GM12878 (cell line): ENCODE measurements at regions not wholly inside any gene's neighbourhood (a gene's known extent, or its start where the extent isn't known, plus 50 kb on each side); places are given as distances from the start of the nearest gene placed in this dataset.

Experiments
- ATAC-seq: fragments of 200-7000 bp; cut with Tn5 transposase; 3 replicates; pipeline ENCODE4 v1.9.1; 2020; ENCODE audit warnings: mild to moderate bottlenecking, moderate library complexity
- BruUV-seq: library from RNA; stranded (reverse); fragments of 400-500 nt; replicated peaks from 2 replicates; lab custom pipeline; 2021; lab: Mats Ljungman, UMichigan
- CTCF ChIA-PET: fragments of 300-600 bp; sonication (Branson Sonifier 250); formaldehyde crosslinking; extraction: SDS; loops from one replicate; lab custom pipeline; 2021; ENCODE audit warnings: inconsistent platforms; lab: Yijun Ruan, JAX
- POLR2A ChIA-PET: fragments of 350-600 bp; formaldehyde crosslinking; extraction: SDS; loops from one replicate; lab custom pipeline; 2021; ENCODE audit warnings: inconsistent platforms; lab: Charles Lee
- RAD21 ChIA-PET: fragments of 300-600 bp; sonication (Branson Sonifier 250); formaldehyde crosslinking; loops from one replicate; lab custom pipeline; 2023; ENCODE audit warnings: antibody characterized with exemption; ENCODE audit not compliant: unreplicated experiment; lab: Charles Lee
- SMC1A ChIA-PET: fragments of 300-600 bp; sonication (Branson Sonifier 250); formaldehyde crosslinking; loops from one replicate; lab custom pipeline; 2023; ENCODE audit not compliant: unreplicated experiment, uncharacterized antibody; lab: Charles Lee
- DNase-seq: peaks from one replicate; pipeline ENCODE4 v3.0.0-alpha.2; 2011; ENCODE audit warnings: low read depth, low spot score
- FAIRE-seq: peaks from 3 replicates; lab custom pipeline; 2011; peaks lifted over from hg19 to GRCh38; lab: Jason Lieb, UNC
- H2AFZ ChIP-seq: 2 replicates; pipeline ENCODE4 v1.6.0; 2011; ENCODE audit warnings: low read depth, low read length, control low read depth; ENCODE audit not compliant: control insufficient read depth
- H3K27ac ChIP-seq: 2 replicates; pipeline ENCODE4 v1.5.1; 2011; ENCODE audit warnings: control low read depth; ENCODE audit not compliant: control insufficient read depth, insufficient read depth
- H3K27me3 ChIP-seq, 2 experiments: replicated peaks in 1 of 2; 2 replicates each; pipeline versions ENCODE4 v1.6.0 to v1.6.1; 2011; ENCODE audit warnings: low read length in 1 of 2; ENCODE audit not compliant: control insufficient read depth in 2 of 2, insufficient read depth in 2 of 2
- H3K36me3 ChIP-seq, 2 experiments: 2 replicates each; pipeline ENCODE4 v1.5.1; 2011; ENCODE audit warnings: low read length in 1 of 2; ENCODE audit not compliant: control insufficient read depth in 2 of 2, insufficient read depth in 2 of 2
- H3K4me1 ChIP-seq: 2 replicates; pipeline ENCODE4 v1.6.1; 2011; ENCODE audit warnings: mild to moderate bottlenecking, low read length, moderate library complexity, mixed read lengths; ENCODE audit not compliant: control insufficient read depth, insufficient read depth
- H3K4me2 ChIP-seq: 2 replicates; pipeline ENCODE4 v1.6.0; 2011; ENCODE audit warnings: control low read depth; ENCODE audit not compliant: control insufficient read depth, insufficient read depth
- H3K4me3 ChIP-seq: fragments of 200-600 bp; sonication (generic); 2 replicates; pipeline ENCODE4 v1.5.1; 2016
- H3K79me2 ChIP-seq: 2 replicates; pipeline ENCODE4 v1.6.0; 2011; ENCODE audit warnings: low read length; ENCODE audit not compliant: control insufficient read depth, insufficient read depth
- H3K9ac ChIP-seq: 2 replicates; pipeline ENCODE4 v1.8.0; 2011; ENCODE audit warnings: low read length, control low read depth, mixed read lengths; ENCODE audit not compliant: control insufficient read depth, insufficient read depth
- H3K9me3 ChIP-seq: replicated peaks from 3 replicates; pipeline ENCODE4 v1.5.1; 2011; ENCODE audit warnings: mild to moderate bottlenecking, low read length; ENCODE audit not compliant: control insufficient read depth, insufficient read depth
- H4K20me1 ChIP-seq: 2 replicates; pipeline ENCODE4 v1.6.0; 2011; ENCODE audit not compliant: control insufficient read depth, insufficient read depth
- CREM ChIP-seq: IDR thresholded peaks from 2 replicates; pipeline ENCODE4 v1.6.1; 2014; ENCODE audit warnings: antibody characterized with exemption, low read depth
- E4F1 ChIP-seq: fragments of 450-650 bp; IDR thresholded peaks from 2 replicates; pipeline ENCODE4 v1.6.1; 2018; ENCODE audit warnings: borderline replicate concordance, mild to moderate bottlenecking; ENCODE audit not compliant: partially characterized antibody
- HCFC1 ChIP-seq: fragments of 150-350 bp; IDR thresholded peaks from 2 replicates; pipeline ENCODE4 v1.6.1; 2014; ENCODE audit warnings: low read length
- MLLT1 ChIP-seq: fragments of 450-650 bp; IDR thresholded peaks from 2 replicates; pipeline ENCODE4 v1.6.1; 2016; ENCODE audit warnings: mild to moderate bottlenecking
- NFYA ChIP-seq: IDR thresholded peaks from 2 replicates; pipeline ENCODE4 v1.6.1; 2011; ENCODE audit warnings: low read depth, mild to moderate bottlenecking, low read length, improper control_type of control experiment, borderline replicate concordance
- NR2C2 ChIP-seq: IDR thresholded peaks from 2 replicates; pipeline ENCODE4 v1.6.1; 2011; ENCODE audit warnings: borderline replicate concordance, low read depth; ENCODE audit not compliant: control insufficient read depth, insufficient read length
- PAX8 ChIP-seq: fragments of 450-650 bp; IDR thresholded peaks from 2 replicates; pipeline ENCODE4 v1.6.1; 2017; ENCODE audit warnings: mild to moderate bottlenecking, moderate library complexity
- SIX5 ChIP-seq: IDR thresholded peaks from 2 replicates; pipeline ENCODE4 v1.6.1; 2011; ENCODE audit warnings: mild to moderate bottlenecking, low read depth, low read length, moderate library complexity; ENCODE audit not compliant: severe bottlenecking
- SKIL ChIP-seq: fragments of 450-650 bp; IDR thresholded peaks from 2 replicates; pipeline ENCODE4 v1.6.1; 2017; ENCODE audit warnings: mild to moderate bottlenecking, low read depth, inconsistent platforms; ENCODE audit not compliant: poor library complexity, severe bottlenecking
- SUZ12 ChIP-seq: fragments of 200-600 bp; sonication (generic); IDR thresholded peaks from one replicate; pipeline ENCODE4 v1.6.1; 2018; ENCODE audit warnings: antibody characterized with exemption, mild to moderate bottlenecking; ENCODE audit not compliant: unreplicated experiment
- TCF12 ChIP-seq: IDR thresholded peaks from 2 replicates; pipeline ENCODE4 v1.6.1; 2011; ENCODE audit warnings: low read depth, mild to moderate bottlenecking, low read length
- WGBS: methylation state at CpG from one replicate; pipeline ENCODE4 v1.1.6; 2016; ENCODE audit warnings: low lambda C conversion rate; ENCODE audit not compliant: insufficient replicate concordance, insufficient coverage; ENCODE audit errors: missing lambda C conversion rate; 5-methylcytosine and 5-hydroxymethylcytosine counted together
- in situ Hi-C: fragments of 300-500 bp; cut with MboI; formaldehyde crosslinking; loops from 9 replicates; pipeline ENCODE4 v1.14.3; 2018; ENCODE audit warnings: mixed read lengths
- intact Hi-C: fragments of 100-400 bp; cut with micrococcal nuclease; formaldehyde crosslinking; loops from one replicate; pipeline ENCODE4 v1.14.2; 2022; ENCODE audit not compliant: unreplicated experiment

- Histone ChIP-seq H3K79me2 (no peaks in the 10 kb centered on the region), H3K9ac (no peak overlapping the region), H3K27me3 (no peaks in the 10 kb centered on the region), H3K36me3 (no peaks in the 10 kb centered on the region), H4K20me1 (no peaks in the 10 kb centered on the region), H3K4me1 (no peaks in the 10 kb centered on the region), H2AFZ (no peak overlapping the region), H3K27ac (no peak overlapping the region), H3K9me3 (no peaks in the 10 kb centered on the region; the same call in 2 of the 3 replicates)
- DNase-seq (no peak), ATAC-seq (no peak)
- ChIA-PET SMC1A (no interaction called here), POLR2A (no interaction called here), RAD21 (no interaction called here)
- BruUV-seq: no TSS peak
- TF ChIP-seq HCFC1 (no peak), MLLT1 (no peak), NFYA (no peak), TCF12 (no peak)
- TF ChIP-seq, all 136 proteins: peak for 0
- 12% methylated on average over 6 of the region's 6 CpGs for WGBS
- Histone ChIP-seq H3K4me2 (no peak overlapping the region), H3K4me3 (no peak overlapping the region)
- in situ Hi-C loops: no loop called here
- no peak for FAIRE-seq
- intact Hi-C loops: no loop called here
- CTCF ChIA-PET: no interaction called here
These were observed 1185.1 kb downstream of the BRD1 start for GRCh38 chr22:48642550-48642949.

- FAIRE-seq (no peak), DNase-seq (no peak), ATAC-seq (no peak)
- Histone ChIP-seq H3K4me1 (no peaks in the 10 kb centered on the region), H2AFZ (no peak overlapping the region), H4K20me1 (no peaks in the 10 kb centered on the region), H3K27ac (no peak overlapping the region), H3K9ac (no peak overlapping the region), H3K9me3 (no peaks in the 10 kb centered on the region; the same call in 2 of the 3 replicates), H3K79me2 (no peaks in the 10 kb centered on the region), H3K36me3 (no peaks in the 10 kb centered on the region), H3K4me3 (no peak overlapping the region), H3K4me2 (no peak overlapping the region), H3K27me3 (no peaks in the 10 kb centered on the region)
- POLR2A ChIA-PET: no interaction called here
- SMC1A ChIA-PET: no interaction called here
- WGBS: 25% methylated on average over 14 of the region's 14 CpGs
- in situ Hi-C loops (no loop called here), intact Hi-C loops (no loop called here)
- CTCF ChIA-PET: no interaction called here
- BruUV-seq: no TSS peak
- RAD21 ChIA-PET: no interaction called here
- no peak for TF ChIP-seq SIX5
- no peak for TF ChIP-seq PAX8
- TF ChIP-seq SUZ12: no peak
- TF ChIP-seq CREM: no peak
- no peak for TF ChIP-seq NR2C2
- TF ChIP-seq SKIL: no peak
- no peak for TF ChIP-seq E4F1
These were observed 1185.7 kb downstream of the BRD1 start for GRCh38 chr22:48641906-48642475.
